IMR-90 (cell line): ENCODE measurements at regions not wholly inside any gene's neighbourhood (a gene's known extent, or its start where the extent isn't known, plus 50 kb on each side); places are given as distances from the start of the nearest gene placed in this dataset.

Experiments
- ATAC-seq: fragments of 200-7000 bp; cut with Tn5 transposase; 2 replicates; pipeline ENCODE4 v1.9.1; 2020; ENCODE audit warnings: low read depth, mild to moderate bottlenecking, moderate library complexity
- BruUV-seq: library from RNA; stranded (reverse); fragments of 400-500 nt; replicated peaks from 2 replicates; lab custom pipeline; 2021; lab: Mats Ljungman, UMichigan
- CTCF ChIA-PET: fragments of 300-600 bp; formaldehyde crosslinking; extraction: SDS; loops from one replicate; lab custom pipeline; 2021; ENCODE audit warnings: antibody characterized with exemption; lab: Yijun Ruan, JAX
- POLR2A ChIA-PET: fragments of 300-600 bp; sonication (Branson Sonifier 250); formaldehyde crosslinking; loops from one replicate; lab custom pipeline; 2022; ENCODE audit warnings: antibody characterized with exemption; ENCODE audit not compliant: unreplicated experiment; lab: Charles Lee
- DNase-seq: peaks from one replicate; pipeline ENCODE4 v3.0.0; 2013
- H2AFZ ChIP-seq: replicated peaks from 2 replicates; pipeline ENCODE3; 2013; ENCODE audit warnings: low read length, mild to moderate bottlenecking; ENCODE audit not compliant: poor library complexity
- H2AK5ac ChIP-seq: 2 replicates; pipeline ENCODE4 v1.6.1; 2013; ENCODE audit warnings: low read depth, low read length, inconsistent platforms
- H2AK9ac ChIP-seq: replicated peaks from 2 replicates; pipeline ENCODE3; 2013; ENCODE audit warnings: mild to moderate bottlenecking, low read depth, low read length, moderate library complexity; ENCODE audit not compliant: poor library complexity
- H2BK120ac ChIP-seq: 2 replicates; pipeline ENCODE4 v1.6.1; 2013; ENCODE audit warnings: low read depth, low read length, inconsistent platforms
- H2BK15ac ChIP-seq: 3 replicates; pipeline ENCODE4 v1.6.1; 2013; ENCODE audit warnings: low read depth, low read length, inconsistent platforms
- H2BK20ac ChIP-seq: 2 replicates; pipeline ENCODE4 v1.6.1; 2013; ENCODE audit warnings: low read depth, mild to moderate bottlenecking, inconsistent platforms, low read length, moderate library complexity
- H2BK5ac ChIP-seq: 2 replicates; pipeline ENCODE4 v1.6.1; 2013; ENCODE audit warnings: mild to moderate bottlenecking, low read depth, low read length, inconsistent platforms; ENCODE audit not compliant: poor library complexity, severe bottlenecking
- H3K14ac ChIP-seq: replicated peaks from 2 replicates; pipeline ENCODE4 v1.6.1; 2013; ENCODE audit warnings: low read depth, low read length, inconsistent platforms
- H3K18ac ChIP-seq: 2 replicates; pipeline ENCODE4 v1.6.1; 2013; ENCODE audit warnings: low read depth, low read length, control low read depth
- H3K23ac ChIP-seq: 2 replicates; pipeline ENCODE4 v1.6.1; 2013; ENCODE audit warnings: low read depth, low read length, inconsistent platforms
- H3K27ac ChIP-seq: 2 replicates; pipeline ENCODE4 v1.5.1; 2013; ENCODE audit warnings: mild to moderate bottlenecking, control low read depth, low read length; ENCODE audit not compliant: insufficient read depth
- H3K27me3 ChIP-seq: 2 replicates; pipeline ENCODE4 v1.6.1; 2013; ENCODE audit warnings: low read length; ENCODE audit not compliant: control insufficient read depth, insufficient read depth
- H3K36me3 ChIP-seq: 2 replicates; pipeline ENCODE4 v1.6.1; 2013; ENCODE audit warnings: low read length, mixed read lengths; ENCODE audit not compliant: control insufficient read depth, insufficient read depth
- H3K4ac ChIP-seq: 2 replicates; pipeline ENCODE4 v1.6.1; 2013; ENCODE audit warnings: low read depth, low read length, inconsistent platforms
- H3K4me1 ChIP-seq: 2 replicates; pipeline ENCODE4 v1.6.1; 2013; ENCODE audit warnings: low read length, mixed read lengths; ENCODE audit not compliant: control insufficient read depth, insufficient read depth
- H3K4me2 ChIP-seq: 2 replicates; pipeline ENCODE4 v1.6.1; 2013; ENCODE audit warnings: low read depth, mild to moderate bottlenecking, control low read depth, low read length, moderate library complexity
- H3K4me3 ChIP-seq: 2 replicates; pipeline ENCODE4 v1.5.1; 2013; ENCODE audit warnings: low read depth, mild to moderate bottlenecking, control low read depth, low read length, moderate library complexity; ENCODE audit not compliant: insufficient read depth
- H3K56ac ChIP-seq: 2 replicates; pipeline ENCODE4 v1.6.1; 2013; ENCODE audit warnings: low read length, inconsistent platforms; ENCODE audit not compliant: insufficient read depth; ENCODE audit errors: extremely low read depth
- H3K79me1 ChIP-seq, 2 experiments: 2 replicates each; pipeline ENCODE4 v1.6.1; 2013; ENCODE audit warnings: low read length in 2 of 2, inconsistent platforms in 1 of 2, low read depth in 1 of 2
- H3K9ac ChIP-seq: 2 replicates; pipeline ENCODE4 v1.6.1; 2013; ENCODE audit warnings: low read depth, low read length, control low read depth
- H3K9me1 ChIP-seq: 2 replicates; pipeline ENCODE4 v1.6.1; 2013; ENCODE audit warnings: low read length, inconsistent platforms; ENCODE audit not compliant: insufficient read depth
- H3K9me3 ChIP-seq: 2 replicates; pipeline ENCODE4 v1.6.1; 2013; ENCODE audit warnings: low read length; ENCODE audit not compliant: control insufficient read depth, insufficient read depth
- H4K20me1 ChIP-seq: 2 replicates; pipeline ENCODE4 v1.6.1; 2013; ENCODE audit warnings: low read length, inconsistent platforms; ENCODE audit not compliant: insufficient read depth
- H4K5ac ChIP-seq: 2 replicates; pipeline ENCODE4 v1.6.1; 2013; ENCODE audit warnings: mild to moderate bottlenecking, low read depth, low read length, control low read depth
- H4K8ac ChIP-seq, 2 experiments: 2 replicates each; pipeline ENCODE4 v1.6.1; 2013; ENCODE audit warnings: low read depth in 2 of 2, low read length in 2 of 2, control low read depth in 1 of 2, inconsistent platforms in 1 of 2
- H4K91ac ChIP-seq: 2 replicates; pipeline ENCODE4 v1.6.1; 2013; ENCODE audit warnings: low read depth, low read length, inconsistent platforms; ENCODE audit not compliant: insufficient read depth
- RFX5 ChIP-seq: IDR thresholded peaks from 2 replicates; pipeline ENCODE4 v1.8.0; 2012; ENCODE audit warnings: low read depth, mild to moderate bottlenecking, low read length, moderate library complexity
- WGBS, 2 experiments: methylation state at CpG; one replicate each; pipeline versions ENCODE4 v1.1.5 to v1.1.7; 2013; ENCODE audit warnings: missing lambda C conversion rate in 2 of 2; ENCODE audit not compliant: insufficient read length in 1 of 2; ENCODE audit errors: extremely low coverage in 2 of 2; 5-methylcytosine and 5-hydroxymethylcytosine counted together
- dilution Hi-C: fragments of 300-500 bp; cut with HindIII; formaldehyde crosslinking; loops from one replicate; pipeline ENCODE4 v1.14.3; 2018; ENCODE audit warnings: low sequenced_read_pairs; ENCODE audit not compliant: unreplicated experiment
- in situ Hi-C: fragments of 300-500 bp; cut with MboI; formaldehyde crosslinking; loops from 3 replicates; pipeline ENCODE4 v1.14.3; 2019; ENCODE audit warnings: low sequenced_read_pairs, inconsistent platforms, mixed read lengths
- intact Hi-C: fragments of 100-400 bp; cut with micrococcal nuclease; formaldehyde crosslinking; loops from 2 replicates; pipeline ENCODE4 v1.10.0; 2022

GRCh38 chrX:40358994-40359393, 221.8 kb upstream of the ATP6AP2 start:
- dilution Hi-C loops = no loop called here
- Histone ChIP-seq H3K23ac (no peak overlapping the region), H3K9me3 (peaks cover 5% of the 10 kb centered on the region; the same call in 1 of the 2 replicates), H4K5ac (no peak overlapping the region), H3K4me2 (no peak overlapping the region), H2BK5ac (no peak overlapping the region), H2AFZ (no peak overlapping the region), H2AK5ac (no peak overlapping the region), H3K79me1 (no peaks in the 10 kb centered on the region), H4K20me1 (no peaks in the 10 kb centered on the region), H2BK15ac (no peak overlapping the region), H3K9ac (no peak overlapping the region), H3K27me3 (peaks cover 2% of the 10 kb centered on the region; the same call in 1 of the 2 replicates), H3K4me3 (no peak overlapping the region), H3K27ac (no peak overlapping the region), H2BK120ac (no peak overlapping the region), H3K4me1 (no peaks in the 10 kb centered on the region), H3K56ac (no peak overlapping the region), H3K18ac (no peak overlapping the region), H3K9me1 (no peaks in the 10 kb centered on the region), H4K8ac (no peak overlapping the region), H3K4ac (no peak overlapping the region), H3K14ac (no peak overlapping the region), H2AK9ac (no peak overlapping the region), H2BK20ac (no peak overlapping the region), H4K91ac (no peak overlapping the region), H3K36me3 (no peaks in the 10 kb centered on the region)
- CTCF ChIA-PET = no interaction called here
- WGBS, 2 experiments = no CpG with 5 or more reads among the region's 15 CpGs
- POLR2A ChIA-PET = no interaction called here
- intact Hi-C loops = no loop called here
- in situ Hi-C loops = no loop called here
- ATAC-seq (no peak), DNase-seq (no peak)
- no TSS peak for BruUV-seq
- TF ChIP-seq RFX5 = no peak
